ENCODE measurements at regions not wholly inside any gene's neighbourhood (a gene's known extent, or its start where the extent isn't known, plus 50 kb on each side); places are given as distances from the start of the nearest gene placed in this dataset.

DNA sequence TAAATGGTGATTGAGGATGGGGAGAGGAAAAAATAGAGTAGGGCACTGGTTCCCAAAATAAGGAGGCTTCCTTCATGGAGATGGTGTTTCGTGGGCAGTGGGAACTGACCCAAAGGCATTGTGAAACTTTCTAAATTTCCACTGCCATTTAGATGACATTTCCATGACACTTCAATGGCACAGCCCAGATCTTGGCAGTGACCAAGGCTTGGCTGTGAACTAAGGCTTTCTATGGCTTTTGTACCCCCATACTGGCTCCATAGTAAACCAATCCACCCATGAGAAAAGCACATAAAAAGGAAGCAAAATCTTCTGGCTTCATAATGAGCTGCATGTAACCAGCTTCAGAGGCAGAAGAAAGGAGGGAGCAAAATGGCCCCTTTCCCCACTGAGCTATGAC lies 321.0 kb upstream of the TLE4 start:
- no peak for DNase-seq

DNA sequence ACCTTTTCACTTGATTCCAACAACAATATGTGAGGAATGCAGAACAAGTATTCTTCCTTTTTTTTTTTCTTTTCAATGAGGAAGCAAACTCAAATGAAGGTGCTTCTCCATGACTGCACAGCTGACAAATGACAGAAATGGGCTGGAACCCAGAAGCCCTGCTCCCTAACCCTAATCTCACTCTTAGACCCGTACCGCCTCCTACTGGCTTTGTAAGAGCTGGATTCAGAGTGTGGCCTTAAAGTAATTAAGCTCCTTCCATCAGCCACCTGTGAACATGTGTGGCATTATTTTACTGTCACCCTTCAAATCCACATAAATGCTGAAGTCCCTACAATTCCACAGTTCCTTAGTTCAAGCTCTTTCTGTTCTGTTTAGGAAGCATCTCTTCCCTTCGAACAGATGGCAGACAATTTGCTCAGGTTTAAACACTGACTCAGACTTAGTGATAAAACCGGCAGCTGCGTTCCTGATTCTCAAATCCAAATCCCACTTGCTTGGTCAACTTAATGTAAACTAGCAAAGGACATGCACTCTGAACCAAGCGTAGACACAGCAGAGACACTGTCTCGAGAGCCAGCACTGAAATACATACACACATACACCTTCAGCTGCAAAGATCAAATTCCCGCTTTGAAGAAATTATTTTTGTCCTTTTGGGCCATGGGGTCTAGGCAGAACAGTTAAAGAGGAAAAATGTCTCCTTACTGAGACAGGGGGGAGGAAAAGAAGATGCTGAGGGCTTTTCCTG lies 316.7 kb upstream of the TLE4 start:
- DNase-seq = no peak

DNA sequence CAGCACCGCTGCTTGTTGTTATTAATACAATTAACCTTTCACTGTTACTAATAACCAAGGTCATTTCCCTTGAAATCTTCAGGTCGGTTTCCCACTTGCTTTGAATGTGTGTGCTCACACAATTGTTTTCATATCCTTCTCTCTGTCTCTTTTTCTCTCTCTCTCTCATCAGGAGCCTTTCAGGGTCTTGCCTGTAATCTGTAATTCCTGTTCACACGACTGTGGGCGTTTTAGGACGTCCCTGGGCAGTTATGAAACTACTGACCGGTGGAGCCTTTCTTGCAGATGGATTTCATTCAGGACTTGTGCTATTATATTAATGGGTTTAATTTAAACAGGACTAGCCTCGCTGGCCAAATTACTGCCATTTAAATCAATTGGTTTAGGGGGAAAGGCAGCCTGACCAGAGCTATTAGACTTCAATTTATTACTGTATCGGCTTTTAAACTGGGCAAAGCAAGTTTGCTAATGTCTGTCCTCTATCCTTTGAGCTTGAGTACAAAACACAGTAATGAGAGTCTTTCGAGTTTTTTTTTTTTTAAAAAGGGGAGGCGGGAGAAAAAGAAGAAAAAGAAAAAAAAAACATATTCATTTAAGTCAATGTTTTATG lies 316.0 kb upstream of the TLE4 start:
- no peak for DNase-seq

DNA sequence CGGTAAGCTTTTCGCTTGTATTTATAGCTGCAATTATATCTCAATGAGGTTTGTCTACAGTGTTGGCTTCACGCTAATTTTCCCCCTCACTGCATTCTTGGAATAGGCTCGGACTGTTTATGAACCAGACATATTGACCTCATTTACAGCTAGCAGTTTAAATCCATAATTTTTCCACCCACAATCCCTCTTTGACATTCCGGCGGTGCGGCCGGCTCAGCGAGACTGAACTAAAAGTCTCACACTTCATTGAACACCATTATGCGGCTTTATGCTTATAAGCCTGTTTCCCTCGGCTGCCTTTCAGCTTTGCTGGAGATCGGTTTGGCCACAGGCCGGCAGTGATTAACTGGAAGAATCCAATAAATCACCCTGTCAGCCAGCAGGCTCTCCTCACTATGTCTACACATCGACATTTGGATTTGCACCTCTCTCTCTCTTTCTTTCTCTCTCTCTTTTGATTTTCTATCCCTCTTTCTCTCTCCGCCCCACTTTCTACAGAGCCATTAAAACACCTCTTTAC lies 315.0 kb upstream of the TLE4 start:
- DNase-seq = no peak

DNA sequence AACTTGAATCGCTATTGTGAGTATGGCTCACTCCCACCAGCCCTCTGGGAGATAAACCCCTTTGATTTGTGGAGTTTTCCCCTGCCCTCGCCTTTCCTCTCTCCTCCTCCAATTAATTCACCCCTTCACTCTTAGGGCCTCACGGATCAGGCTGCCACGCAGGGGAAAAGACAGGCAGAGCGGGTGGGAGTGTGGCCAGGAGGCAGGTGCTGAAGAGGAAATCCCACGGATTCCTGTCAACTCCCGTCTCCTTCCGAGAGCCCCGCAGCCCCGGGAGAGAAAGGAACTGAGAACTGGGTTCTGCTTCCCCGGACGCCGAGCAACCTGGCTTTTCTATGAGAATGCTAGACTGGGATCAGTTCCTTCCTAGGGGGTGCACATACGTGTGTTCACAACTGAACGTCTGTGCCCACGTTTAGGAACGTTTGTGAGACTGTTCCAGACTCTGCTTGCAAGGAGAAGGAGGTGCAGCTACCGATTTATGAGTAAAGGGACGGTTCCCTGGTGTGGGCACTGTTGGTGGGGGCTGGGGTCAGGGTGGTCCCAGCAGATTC lies 314.5 kb upstream of the TLE4 start:
- DNase-seq = no peak

DNA sequence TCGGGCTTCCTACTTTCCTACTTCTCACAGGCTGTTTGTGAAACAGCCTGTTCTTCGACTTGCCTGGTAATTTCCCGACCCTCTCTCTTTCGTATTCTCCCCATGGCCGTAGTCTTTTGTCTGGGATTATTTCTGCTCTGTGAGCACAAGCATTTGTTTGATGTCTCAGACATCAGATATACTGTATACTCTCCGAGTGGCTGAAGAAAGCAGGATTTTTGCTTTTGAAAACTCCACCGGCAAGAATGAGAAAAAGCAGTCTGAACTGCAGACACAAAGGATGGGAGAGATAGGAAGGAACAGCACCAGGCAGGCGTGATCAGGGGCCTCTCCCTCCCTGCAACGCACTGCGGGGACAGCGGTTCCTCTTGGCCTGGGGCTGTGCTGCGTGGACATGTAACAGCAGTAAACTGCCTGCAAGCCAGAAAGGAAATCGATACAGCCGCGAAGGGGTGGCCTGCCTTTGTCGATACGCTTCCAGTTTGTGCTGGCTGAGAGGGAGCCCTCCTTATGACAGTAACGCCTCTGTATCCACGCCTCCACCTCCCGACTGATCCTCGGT lies 313.9 kb upstream of the TLE4 start:
- DNase-seq = no peak

DNA sequence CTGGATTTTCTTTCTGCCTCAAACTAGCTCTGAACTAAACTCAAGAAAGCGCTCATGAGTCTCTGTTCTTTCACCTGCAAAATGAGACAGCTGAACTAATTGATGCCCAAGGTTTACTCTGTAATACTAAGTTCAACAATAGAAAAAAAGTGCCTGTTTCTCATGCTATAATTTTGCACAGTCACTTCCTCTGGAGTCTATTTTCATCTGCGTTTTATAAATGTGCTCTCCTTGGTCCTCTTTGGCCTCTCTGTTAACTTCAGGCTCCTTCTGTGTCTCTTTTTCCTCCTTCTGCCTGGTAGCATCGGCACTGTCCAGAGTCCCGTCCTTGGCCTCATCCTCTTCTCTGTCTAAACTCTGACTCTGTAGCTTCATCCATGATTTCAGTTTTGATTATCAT lies 311.9 kb upstream of the TLE4 start:
- DNase-seq = no peak

DNA sequence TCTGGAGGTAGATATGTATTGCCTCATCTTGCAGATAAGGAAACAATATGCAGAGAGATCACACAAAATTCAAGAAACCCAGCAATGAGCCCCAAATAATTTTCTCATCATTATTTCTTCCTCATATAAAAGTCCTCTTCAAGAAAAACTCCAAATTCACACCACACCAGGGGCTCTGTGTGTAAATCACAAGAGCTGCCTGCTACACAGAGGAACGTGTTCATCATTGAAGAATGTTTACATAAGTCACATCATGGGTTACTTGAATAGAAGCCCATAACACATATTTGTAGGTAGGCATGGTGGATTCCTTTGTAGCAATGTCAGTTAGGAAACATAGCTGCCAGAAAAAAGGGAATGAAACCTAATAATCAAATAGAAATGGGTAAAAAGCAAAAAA lies 308.1 kb upstream of the TLE4 start:
- DNase-seq = no peak

DNA sequence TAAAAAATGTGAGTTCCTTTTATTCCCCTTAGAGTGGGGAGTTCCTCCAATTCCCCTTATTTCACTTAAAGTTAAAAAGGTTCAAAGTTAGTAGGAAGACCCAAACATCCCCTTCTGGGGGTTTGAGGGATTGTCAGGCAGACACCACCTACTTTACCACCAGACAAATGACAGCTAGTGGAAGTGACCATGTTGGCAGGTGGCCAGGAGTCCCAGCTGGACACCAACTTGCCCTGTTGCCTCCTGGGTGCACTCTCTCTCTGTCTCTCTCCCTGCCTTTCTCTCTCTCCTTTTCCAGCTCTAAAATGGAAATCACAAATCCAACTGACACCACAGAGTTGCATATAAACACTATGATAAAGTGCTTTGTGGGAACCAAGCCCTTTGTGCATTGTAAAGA lies 307.7 kb upstream of the TLE4 start:
- no peak for DNase-seq

DNA sequence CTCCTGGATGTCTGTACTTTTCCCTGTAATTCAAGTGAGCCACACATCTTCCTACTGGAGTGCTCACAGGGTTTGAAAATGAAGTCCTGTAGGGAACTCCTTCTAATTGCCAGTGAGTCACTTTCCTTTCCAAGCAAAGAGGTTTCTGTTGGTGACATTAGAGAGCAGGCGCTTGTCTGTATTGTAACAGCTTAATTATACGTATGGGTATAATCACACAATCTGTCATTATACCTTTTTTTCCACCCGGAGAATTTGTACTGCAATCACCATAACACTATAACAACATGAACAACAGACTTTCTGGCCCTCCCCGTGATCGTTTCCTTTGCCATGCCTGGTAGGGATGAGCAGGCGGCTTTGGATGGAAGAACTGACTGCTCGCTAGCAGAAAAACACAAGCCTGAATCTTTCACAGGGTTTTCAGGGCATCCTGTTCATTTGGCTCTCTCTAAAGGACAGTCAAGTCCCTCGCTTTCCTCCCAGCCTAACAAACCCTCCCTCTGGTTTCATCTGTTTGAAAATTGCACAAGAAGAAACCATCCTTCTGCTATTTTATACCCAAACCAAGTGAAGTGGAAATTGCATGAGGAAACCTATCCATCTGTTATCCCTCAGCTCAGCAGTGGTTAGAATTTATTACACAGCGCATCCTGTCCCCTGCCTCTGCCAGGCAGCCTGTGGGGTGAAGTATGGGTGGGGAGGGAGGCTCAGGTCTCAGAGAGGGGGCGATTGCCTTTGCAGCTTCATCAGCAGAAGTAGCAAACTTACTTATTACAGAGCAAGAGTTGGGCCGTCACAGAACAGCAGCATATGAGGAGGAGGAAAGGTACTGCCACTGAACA lies 307.0 kb upstream of the TLE4 start:
- DNase-seq = no peak

DNA sequence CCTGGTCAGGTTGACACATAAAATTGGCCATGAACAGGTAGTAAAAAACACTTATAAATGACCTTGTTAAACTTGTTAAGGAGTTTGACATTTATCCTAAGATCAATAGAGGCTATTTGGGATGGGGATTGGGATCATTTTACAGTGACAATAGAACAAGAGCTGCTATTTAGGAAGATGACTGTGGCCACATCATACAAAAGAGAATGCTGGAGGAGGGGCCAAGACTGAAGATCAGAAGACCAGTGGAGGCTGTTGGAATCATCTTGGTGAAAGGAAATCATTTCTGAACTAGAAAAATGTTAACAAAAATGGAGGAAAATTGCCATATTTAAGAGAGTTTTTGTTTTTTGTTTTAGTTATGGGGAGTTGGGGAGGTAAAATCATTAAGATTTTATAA lies 304.8 kb upstream of the TLE4 start:
- DNase-seq = no peak

DNA sequence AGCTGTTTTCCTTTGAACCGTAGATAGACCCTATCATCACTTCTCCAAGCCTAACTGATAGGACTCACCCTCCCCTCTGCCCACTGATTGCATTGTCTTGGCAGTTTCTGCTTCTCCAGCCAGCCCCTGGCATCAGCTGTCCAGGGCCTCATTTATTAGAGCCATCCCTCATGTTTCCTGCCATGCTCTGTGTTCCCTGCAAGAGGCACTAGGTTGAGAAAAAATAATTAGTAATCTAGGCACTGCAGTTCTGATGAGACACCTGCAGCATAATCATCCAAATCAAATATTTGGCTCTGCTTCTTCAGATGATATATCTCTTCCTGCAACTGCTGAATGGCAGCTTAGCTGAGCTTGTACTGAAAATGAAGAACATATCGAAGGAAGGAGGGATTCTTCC lies 303.0 kb upstream of the TLE4 start:
- no peak for DNase-seq

DNA sequence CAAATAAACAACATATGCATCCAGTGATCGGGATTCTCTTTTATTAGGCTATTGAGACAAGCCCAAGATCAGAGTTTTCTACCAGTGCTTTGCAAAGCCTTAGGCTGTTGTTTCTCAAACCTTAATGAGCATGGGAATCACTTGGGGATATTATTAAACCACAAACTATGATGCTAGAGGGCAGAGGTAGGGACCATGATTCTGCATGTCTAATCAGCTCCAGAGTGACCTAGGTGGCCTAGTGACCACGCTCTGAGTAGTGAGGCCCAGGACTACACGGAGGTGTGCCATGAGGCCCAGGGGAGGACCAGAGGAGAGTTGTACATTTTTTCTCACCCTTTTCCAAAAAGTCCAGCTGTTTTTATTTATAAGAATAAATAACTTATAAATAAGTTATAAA lies 298.5 kb upstream of the TLE4 start:
- no peak for DNase-seq

DNA sequence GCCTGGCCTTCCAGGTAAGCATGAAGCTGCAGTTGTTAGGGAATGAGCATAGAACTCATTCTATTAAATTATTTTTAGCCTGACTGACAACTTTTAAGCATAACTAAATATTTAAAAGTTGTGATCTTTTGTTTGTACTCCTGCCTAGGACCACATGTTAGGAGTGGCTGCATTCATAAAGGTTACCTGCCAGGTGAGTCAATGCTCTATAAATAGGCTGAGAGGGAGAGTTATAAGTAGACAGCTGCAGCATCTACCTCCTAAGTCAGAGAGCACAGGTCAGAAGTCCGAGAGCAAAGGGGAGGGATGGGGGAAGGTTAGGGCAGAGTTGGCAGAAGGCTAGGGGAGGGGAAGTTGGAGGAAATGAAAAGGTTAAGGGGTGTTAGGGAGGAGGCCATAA lies 292.4 kb upstream of the TLE4 start:
- DNase-seq = no peak

DNA sequence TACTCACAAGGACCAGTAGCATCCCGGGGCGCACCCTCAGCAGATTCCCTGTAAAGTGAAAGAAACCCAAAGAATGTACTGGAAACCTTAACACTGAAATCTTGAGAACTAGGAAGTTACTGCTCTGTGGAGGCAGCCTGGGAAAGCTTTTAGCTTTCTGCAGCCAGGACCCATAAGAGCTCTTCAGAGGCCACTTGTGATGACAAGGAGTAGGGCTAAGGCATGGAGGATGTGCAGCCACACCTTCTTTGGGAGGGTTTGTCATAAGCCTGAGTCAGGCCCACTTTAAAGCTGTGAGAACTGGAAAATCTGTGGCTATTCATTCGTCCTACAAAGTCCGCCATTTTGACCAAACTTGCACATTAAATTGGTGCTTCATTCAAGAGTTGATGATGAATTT lies 291.1 kb upstream of the TLE4 start:
- DNase-seq = no peak

DNA sequence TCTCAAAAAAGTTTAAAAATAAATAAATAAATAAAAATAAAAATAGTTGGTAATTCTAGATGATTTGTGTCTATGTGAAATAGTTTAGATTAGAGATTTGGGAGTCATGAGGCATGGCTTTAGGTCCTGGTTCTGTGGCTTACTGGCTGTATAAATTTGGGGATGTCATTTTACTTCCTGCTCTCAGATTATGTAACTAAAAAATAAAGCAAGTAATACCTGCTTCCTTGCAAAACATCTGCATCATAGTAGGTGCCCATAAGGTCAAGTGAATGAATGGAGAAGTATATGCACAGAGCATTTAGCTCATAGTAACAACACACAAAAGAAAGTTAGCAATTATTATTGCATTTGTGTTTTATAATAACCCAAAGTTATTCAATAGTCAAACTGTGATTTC lies 287.7 kb upstream of the TLE4 start:
- DNase-seq = no peak

DNA sequence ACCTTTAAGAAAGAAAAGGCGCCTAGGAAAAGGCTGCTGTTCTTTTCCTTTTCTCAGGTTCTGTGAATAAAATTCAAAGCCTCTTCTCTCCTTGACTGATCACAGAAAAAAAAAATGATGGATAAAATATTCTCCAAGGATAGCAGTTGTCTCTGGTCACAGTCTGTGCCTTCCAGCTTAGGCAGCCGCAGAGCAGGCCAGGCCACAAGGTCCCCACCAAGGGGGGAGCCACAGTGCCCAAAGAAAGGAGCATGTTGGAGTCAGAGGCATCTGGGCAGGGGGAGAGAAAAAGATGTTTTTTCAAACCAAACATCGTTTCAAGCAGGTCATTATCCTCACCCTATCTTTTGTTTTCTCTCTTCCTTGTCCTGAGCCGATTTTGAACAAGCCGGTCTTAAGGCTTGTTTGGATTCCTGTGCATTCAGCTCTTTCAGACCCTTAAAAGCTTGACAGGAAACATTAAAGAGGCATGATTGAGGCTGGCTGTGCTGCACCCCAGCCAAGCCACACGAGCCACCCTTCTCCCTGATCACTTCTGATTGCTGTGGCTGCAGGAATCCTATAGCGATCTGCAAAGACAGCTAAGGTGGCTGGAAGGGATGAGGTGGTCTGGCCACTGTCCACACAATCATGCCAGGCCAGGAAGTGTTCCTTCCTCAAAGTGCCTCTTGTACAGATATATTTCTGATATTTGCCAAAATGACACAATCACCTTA lies 284.6 kb upstream of the TLE4 start:
- no peak for DNase-seq

DNA sequence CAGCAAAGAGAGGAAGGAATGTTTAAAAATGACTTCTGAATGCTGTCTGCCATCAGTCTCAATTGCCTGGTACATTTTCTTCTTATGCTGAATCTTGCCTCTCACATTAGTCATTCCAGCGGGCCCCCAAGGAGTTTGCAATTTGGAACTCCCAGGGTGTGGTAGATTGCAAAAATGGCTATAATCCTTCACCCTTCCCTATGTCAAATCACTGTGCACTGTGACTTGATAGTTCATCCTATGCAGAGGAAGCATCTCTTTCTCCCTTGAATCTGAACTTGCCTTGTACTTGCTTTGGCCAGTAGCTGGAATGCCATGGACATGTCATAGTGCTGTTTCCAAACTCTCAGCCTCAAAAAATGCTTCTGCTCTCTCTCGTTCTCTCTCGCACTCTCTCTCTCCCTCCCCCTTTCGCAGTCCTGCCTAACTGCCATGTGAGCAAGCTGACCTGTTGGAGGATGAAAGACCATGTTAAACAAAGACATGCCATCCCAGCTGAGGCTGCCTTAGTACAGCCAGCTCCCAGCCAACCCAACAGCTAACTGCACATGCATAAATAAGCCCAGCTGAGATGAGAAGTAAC lies 284.0 kb upstream of the TLE4 start:
- DNase-seq = no peak

DNA sequence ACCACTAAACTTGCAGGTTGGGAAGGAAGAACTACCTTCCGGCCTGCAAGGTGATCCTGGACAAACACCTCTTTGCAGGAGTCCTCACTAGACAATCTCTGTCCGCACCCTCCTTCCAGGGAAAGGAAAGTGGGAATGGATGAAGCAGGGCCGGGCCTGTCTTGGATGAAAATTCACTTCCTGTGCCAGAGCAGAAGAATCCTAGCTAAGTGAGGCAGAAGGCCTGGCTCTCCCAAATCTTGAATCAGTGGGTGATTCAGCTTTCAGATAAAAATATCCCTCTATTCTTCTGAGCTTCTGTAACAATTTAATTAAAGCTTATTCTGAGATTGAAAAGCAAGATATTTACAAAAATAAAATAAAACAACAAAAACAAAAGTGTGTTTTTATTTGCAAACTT lies 281.9 kb upstream of the TLE4 start:
- no peak for DNase-seq

DNA sequence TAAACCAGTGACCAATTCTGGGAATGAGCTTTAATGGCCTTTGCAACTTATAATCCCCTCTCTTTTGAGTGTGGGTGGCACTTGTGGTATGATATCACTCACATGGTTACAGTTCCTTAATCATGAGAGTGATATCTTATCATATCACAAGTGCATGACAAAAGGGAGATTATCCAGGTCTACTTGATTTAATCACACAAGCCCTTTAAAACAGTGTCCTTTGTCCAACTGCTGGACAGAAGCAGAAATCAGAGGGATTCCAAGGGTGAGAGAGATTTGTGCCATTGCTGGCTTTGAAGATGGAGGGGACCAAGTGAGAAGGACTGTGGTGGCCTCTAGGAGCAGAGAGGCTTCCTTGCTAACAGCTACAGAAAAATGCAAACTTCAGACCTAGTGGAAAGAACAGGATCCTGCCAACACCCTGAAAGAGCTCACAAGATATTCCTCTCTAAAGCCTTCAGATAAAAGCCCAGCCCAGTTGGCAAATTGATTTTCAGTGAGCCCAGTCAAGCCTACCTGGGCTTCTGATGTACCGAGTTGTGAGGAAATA lies 279.0 kb upstream of the TLE4 start:
- no peak for DNase-seq

DNA sequence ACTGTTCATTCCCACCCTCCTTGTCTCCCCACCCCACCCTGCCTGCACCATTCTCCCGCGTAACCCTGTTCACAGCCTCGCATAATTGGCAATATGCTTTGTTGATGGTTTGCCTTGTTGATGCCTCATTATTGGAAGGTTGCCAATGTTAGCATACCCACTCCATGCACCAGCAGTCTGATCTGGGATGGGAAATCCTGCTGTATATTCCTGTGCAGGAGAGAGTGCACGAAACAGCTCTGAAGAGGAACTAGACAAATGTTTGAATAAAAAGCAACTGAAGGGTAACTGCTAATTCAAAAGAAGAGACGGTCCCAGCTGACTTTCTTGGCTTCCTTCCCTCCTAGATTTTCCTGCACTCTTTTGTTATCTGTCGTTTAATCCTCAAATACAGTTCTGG lies 271.7 kb upstream of the TLE4 start:
- no peak for DNase-seq

DNA sequence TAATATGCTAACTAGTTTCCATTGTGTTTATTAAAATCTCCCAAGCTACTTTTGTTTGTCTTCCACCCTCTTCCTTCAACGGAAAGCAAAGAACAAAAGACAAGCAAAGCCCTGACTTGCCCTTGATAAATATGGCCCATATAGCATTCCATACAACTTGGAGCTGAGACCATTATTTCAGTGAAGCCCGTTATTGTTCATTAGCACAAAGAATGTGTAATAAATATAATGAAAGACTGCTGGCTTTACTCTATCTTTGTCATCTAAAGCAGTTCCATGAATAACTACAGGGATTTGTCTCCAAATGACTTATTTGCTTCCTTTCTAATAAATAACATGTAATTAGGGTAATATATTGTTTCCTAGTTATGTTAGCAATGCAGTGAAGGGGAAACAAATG lies 270.7 kb upstream of the TLE4 start:
- DNase-seq = no peak
